Thoracic aorta (tissue), 2 donors: ENCODE measurements at regions not wholly inside any gene's neighbourhood (a gene's known extent, or its start where the extent isn't known, plus 50 kb on each side); places are given as distances from the start of the nearest gene placed in this dataset.

Experiments
- ATAC-seq: fragments of 150-250 bp; one replicate; pipeline ENCODE4 v1.8.0; 2017; ENCODE audit warnings: low read depth; ENCODE audit not compliant: insufficient number of reproducible peaks, low FRiP score
- DNase-seq: peaks from one replicate; pipeline ENCODE4 v3.0.0-alpha.2; 2020; ENCODE audit warnings: low spot score
- H3K27ac ChIP-seq, 2 donors: fragments of 200-600 bp; sonication (generic); 1 replicate in 1 of 2; 2 replicates in 1 of 2; pipeline ENCODE4 v1.5.1; 2016; ENCODE audit warnings: mild to moderate bottlenecking in 2 of 2, moderate library complexity in 2 of 2
- H3K27me3 ChIP-seq: fragments of 200-600 bp; sonication (generic); replicated peaks from 2 replicates; pipeline ENCODE4 v1.6.0; 2016; ENCODE audit warnings: mild to moderate bottlenecking; ENCODE audit not compliant: insufficient read depth
- H3K36me3 ChIP-seq: fragments of 200-600 bp; sonication (generic); one replicate; pipeline ENCODE4 v1.5.1; 2016
- H3K4me1 ChIP-seq, 2 donors: fragments of 200-600 bp; sonication (generic); 1 replicate in 1 of 2; 2 replicates in 1 of 2; pipeline versions ENCODE4 v1.5.1 to v1.6.0; 2016; ENCODE audit warnings: low read depth in 2 of 2, mild to moderate bottlenecking in 1 of 2; ENCODE audit not compliant: control insufficient read depth in 1 of 2
- H3K4me3 ChIP-seq: fragments of 200-600 bp; sonication (generic); 2 replicates; pipeline ENCODE4 v1.5.1; 2016; ENCODE audit warnings: mild to moderate bottlenecking
- H3K9me3 ChIP-seq: fragments of 200-600 bp; sonication (generic); 2 replicates; pipeline ENCODE4 v1.5.1; 2016
- TF ChIP-seq, protein P1 (sequence below): fragments of 200-600 bp; sonication (generic); IDR thresholded peaks from one replicate; pipeline ENCODE4 v1.5.1; 2019; ENCODE audit warnings: antibody characterized with exemption

DNA sequence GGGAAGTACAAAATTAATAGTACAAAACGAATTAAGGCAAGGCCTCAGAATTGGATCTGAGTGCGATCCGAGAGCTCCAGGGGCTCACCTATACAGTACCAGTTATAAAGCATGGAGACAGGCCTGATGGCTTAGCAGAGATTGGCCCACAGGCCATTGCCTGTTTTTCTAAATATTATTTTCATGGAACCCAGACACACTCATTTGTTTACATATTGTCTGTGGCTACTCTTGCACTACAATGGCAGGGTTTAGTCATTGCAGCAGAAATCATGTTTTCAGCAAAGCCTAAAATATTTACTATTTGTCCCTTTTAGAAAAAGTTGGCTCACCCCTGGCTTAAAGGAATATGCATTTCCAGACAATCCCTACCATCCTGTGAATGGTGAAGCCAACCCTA is 578.9 kb downstream of the PLPP3 start:
- H3K36me3 ChIP-seq: no peaks in the 10 kb centered on the region
- no peaks in the 10 kb centered on the region for H3K4me1 ChIP-seq
- TF ChIP-seq, protein P1, sequence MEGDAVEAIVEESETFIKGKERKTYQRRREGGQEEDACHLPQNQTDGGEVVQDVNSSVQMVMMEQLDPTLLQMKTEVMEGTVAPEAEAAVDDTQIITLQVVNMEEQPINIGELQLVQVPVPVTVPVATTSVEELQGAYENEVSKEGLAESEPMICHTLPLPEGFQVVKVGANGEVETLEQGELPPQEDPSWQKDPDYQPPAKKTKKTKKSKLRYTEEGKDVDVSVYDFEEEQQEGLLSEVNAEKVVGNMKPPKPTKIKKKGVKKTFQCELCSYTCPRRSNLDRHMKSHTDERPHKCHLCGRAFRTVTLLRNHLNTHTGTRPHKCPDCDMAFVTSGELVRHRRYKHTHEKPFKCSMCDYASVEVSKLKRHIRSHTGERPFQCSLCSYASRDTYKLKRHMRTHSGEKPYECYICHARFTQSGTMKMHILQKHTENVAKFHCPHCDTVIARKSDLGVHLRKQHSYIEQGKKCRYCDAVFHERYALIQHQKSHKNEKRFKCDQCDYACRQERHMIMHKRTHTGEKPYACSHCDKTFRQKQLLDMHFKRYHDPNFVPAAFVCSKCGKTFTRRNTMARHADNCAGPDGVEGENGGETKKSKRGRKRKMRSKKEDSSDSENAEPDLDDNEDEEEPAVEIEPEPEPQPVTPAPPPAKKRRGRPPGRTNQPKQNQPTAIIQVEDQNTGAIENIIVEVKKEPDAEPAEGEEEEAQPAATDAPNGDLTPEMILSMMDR: no peak
- H3K27me3 ChIP-seq: no peaks in the 10 kb centered on the region
- no peaks in the 10 kb centered on the region for H3K9me3 ChIP-seq
- H3K27ac ChIP-seq: no peak overlapping the region
- H3K4me3 ChIP-seq: no peak overlapping the region
- ATAC-seq: no peak
- DNase-seq: no peak

DNA sequence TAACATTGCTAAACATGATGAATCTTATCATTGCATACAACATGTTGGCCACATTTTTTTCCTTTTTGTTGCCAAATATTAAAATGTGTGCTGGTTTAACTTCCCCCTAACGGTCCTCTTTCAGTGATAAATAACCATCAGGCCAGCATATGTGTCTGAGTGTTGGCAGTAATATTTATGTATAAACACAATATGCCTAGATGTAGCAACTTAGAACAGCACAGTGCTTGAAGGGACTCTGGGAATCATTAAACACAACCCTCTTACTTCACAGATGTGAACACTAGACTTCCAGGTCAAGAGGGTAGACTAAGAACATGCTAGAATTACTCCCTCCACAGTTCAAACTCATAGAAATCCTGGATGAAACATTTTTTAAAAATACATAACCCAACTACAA is 581.8 kb downstream of the PLPP3 start:
- Histone ChIP-seq H3K27me3 (no peaks in the 10 kb centered on the region), H3K9me3 (no peaks in the 10 kb centered on the region), H3K36me3 (no peaks in the 10 kb centered on the region), H3K4me3 (no peak overlapping the region), H3K4me1 (no peaks in the 10 kb centered on the region), H3K27ac (no peak overlapping the region)
- TF ChIP-seq, protein P1: no peak
- DNase-seq (no peak), ATAC-seq (no peak)

DNA sequence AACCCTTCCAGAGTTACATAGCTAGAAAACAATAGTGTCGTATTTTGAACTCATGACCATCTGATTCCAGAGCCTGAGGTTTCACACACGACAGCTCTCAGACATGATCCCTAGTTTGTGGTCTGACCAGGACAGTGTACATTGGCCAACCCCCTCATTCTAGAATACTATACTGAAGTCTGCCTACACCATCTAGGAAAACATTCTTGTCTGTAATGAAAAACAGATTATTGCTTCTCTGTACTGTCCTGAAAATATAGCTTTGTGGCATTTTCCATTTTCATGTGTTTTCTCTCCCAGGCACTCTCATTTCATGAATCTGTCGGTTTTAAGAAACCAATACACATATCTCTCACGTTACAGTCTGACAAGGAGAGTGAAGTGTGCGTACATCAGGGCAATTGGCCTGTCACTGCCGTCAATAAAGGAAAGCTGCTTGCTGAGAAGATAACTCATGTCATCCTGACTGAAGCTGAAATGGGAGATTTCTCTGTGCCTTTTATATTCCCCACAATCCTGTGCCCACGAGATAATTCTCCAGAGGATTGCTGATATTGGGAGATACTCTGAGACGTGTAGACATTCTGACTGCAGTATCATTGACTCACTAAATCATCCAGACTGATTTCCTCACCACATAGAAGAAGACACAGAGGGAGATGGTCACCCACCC is 585.6 kb downstream of the PLPP3 start:
- Histone ChIP-seq H3K36me3 (no peaks in the 10 kb centered on the region), H3K27me3 (no peaks in the 10 kb centered on the region), H3K27ac (no peak overlapping the region), H3K9me3 (no peaks in the 10 kb centered on the region), H3K4me3 (no peak overlapping the region), H3K4me1 (peaks cover 0 to 7% of the 10 kb centered on the region in 2 donors)
- TF ChIP-seq, protein P1: no peak
- DNase-seq (no peak), ATAC-seq (no peak)

DNA sequence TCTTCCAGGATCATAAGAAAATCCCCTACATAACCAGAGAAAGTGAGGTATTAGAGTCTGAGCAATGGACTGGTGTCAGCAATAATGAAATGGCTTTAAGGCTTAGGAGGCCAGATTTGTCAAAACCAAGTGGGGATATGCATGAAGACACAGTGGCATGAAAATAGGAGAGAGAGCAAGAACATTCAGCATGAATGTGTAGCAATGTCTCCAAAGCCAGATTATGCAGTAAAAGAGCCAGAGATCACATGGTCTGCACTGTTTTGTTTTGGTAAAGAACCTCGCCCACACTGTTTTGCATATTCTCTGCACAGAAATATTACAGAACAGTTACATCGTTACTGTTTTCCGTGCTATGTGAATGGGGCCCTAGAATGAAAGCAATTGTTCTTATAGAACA is 589.4 kb downstream of the PLPP3 start:
- ATAC-seq (no peak), DNase-seq (no peak)
- no peak overlapping the region for H3K4me3 ChIP-seq
- H3K36me3 ChIP-seq: no peaks in the 10 kb centered on the region
- H3K4me1 ChIP-seq: peaks cover 7 to 25% of the 10 kb centered on the region in 2 donors
- TF ChIP-seq, protein P1: no peak
- no peaks in the 10 kb centered on the region for H3K9me3 ChIP-seq
- no peaks in the 10 kb centered on the region for H3K27me3 ChIP-seq
- no peak overlapping the region for H3K27ac ChIP-seq

DNA sequence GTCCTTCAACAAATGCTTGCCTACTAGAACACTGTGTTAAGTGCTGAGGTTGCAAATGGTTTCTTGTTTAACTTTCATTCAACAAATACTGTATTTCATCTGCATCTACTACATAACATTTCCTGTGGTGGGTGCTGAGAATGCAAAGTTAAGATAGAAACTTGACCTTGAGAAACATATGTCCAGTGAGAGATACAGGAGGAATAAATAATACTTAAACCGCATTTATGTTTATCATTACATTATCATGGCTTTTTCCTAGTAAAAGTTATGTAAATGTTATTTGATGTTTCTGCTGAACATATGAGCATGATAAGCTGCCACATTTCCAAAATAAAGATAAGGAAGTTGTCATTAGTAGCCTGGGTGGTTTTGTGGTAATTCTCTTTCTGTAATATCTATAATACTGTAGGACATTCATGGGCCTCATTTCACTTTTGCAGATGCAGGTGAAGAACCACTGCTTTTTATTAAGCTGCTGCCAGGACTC is 590.4 kb downstream of the PLPP3 start:
- H3K4me1 ChIP-seq: peaks cover 7 to 25% of the 10 kb centered on the region in 2 donors
- ATAC-seq: no peak

More for the DNA sequence above, 590.4 kb downstream of the PLPP3 start:
- DNase-seq: no peak
- TF ChIP-seq, protein P1: no peak
- Histone ChIP-seq H3K27me3 (no peaks in the 10 kb centered on the region), H3K27ac (no peak overlapping the region), H3K4me3 (no peak overlapping the region), H3K36me3 (no peaks in the 10 kb centered on the region), H3K9me3 (no peaks in the 10 kb centered on the region)
